Activated T-helper 1 cell treated with anti-CD3 and anti-CD28 coated beads, Interleukin-2, amount 50 U/mL, for 16 hours (primary cell): ENCODE measurements at regions not wholly inside any gene's neighbourhood (a gene's known extent, or its start where the extent isn't known, plus 50 kb on each side); places are given as distances from the start of the nearest gene placed in this dataset.

Experiments
- DNase-seq, 2 donors: peaks; one replicate each; pipeline ENCODE4 v3.0.0-alpha.2; 2020; ENCODE audit warnings: low read depth in 1 of 2, low spot score in 1 of 2

- no peak for DNase-seq
Measured at GRCh38 chr10:43863859-43864591, 215.3 kb upstream of the ZNF32 start.

DNA sequence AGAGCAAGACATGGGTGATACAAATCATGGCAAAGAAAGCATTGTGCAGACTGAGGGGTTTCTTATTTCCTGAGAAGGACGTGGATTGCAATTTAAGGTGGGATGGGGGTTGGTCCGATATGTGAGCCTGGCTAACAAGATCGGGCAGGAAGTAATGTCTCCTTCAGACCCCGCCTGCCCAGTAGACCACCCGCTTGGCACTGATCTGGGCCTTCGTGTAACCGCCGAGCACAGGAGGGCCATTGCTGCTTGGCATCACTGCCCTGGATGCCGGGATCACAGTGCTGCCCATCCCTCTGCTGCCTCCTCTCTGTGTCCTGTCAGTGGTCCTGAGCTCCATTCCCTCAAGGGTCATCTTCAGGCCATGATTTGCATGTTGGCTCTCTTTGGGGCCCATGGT, 214.6 kb upstream of the ZNF32 start:
- DNase-seq = no peak

DNA sequence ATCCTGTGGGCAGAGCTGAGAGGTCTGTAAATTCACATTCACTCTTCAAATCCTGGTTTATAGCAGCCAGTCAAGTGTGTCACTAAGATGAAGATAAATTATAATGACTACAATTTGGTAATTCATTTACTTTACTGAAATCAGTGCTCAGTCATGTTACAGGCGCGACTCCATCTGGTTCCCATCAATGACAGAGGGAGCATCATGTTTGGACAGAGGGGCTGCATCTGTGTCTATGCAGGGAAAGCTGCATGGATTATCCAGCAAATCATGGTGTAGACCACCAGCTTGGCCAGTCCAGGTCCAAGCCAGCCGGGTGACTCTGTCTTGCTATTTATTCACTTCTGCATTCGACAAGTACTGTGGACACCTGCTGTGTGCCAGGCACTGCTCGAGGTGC, 214.1 kb upstream of the ZNF32 start:
- DNase-seq = no peak

DNA sequence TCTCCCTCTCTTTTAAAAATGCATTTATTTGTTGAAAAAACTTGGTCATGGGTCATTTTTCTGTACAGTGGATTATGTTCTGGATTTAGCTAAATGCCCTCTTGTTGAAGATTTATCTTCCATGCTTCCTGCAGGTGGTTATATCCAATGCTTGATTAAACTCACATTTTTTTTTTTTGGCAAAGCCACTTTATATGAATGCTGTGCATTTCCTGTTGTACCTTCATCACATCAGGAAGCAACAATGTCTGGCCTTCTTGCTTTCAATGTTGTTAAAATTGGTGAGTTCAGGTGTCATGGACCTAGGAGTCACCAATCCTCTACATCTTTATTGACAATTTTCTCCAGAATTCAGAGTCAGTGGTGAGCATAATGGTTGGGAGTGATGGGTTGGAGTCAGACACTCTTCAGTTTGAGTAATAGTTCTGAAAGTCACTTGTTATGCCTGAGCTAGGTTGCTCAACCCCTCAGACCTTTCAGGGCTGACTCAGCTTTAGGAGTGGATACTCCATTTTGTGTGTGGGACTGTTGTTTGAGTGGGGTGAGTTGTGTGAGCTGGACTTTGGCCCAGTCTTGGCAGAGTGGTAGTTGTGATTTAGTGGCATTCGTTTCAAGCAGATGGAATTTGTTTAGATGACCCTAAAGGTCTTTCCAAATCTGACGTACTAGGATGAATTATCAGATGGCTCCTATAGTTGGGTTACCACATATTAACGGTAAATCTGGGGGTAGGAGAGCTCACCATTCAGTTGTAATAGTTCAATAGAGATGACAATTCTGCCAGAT, 213.5 kb upstream of the ZNF32 start:
- no peak for DNase-seq

DNA sequence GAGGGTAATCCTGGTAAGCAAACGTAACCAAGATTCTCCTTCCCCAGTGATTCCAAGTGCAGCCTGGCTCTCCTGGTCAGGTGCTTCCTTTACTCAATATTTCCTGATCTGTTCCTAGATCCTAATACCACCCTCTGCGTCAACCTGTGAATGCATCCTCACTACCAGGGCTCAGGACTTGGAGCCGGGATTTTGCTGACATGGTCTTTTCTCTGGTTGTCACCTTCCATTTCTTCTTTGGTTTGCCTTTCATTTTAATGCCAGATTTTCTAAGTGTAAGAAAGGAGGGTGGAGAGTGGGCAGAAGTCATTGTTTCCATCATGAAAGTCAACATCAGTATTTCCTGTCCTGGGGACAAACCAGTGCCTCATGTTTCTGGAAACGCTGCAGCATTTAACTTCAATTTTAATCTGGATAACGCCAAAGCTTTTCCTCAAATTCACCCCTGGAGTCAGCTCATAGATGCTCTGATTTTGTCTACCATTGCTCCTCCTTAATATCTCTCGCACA, 210.4 kb upstream of the ZNF32 start:
- no peak for DNase-seq

DNA sequence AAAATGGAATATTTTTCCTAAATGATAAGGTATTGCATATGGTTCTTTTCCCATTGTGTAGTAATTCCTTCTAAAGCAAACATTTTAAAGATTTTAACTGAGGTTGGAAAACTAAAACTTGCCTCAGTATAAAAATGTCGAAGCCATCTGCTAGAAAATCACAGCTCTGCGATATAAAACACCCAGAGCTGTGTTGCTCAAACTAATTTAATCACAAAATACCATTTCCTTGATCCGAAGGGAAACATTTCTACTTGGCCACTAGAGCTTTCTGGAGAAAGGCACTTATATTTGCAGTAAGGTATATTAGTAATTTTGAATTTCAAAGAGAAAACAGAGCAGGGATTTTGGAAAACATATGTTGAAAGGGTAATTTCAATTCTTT, 209.2 kb upstream of the ZNF32 start:
- DNase-seq = no peak

- no peak for DNase-seq
Measured at GRCh38 chr10:43857206-43857930, 208.7 kb upstream of the ZNF32 start.

- no peak for DNase-seq
Measured at GRCh38 chr10:43856299-43856698, 207.6 kb upstream of the ZNF32 start.

DNA sequence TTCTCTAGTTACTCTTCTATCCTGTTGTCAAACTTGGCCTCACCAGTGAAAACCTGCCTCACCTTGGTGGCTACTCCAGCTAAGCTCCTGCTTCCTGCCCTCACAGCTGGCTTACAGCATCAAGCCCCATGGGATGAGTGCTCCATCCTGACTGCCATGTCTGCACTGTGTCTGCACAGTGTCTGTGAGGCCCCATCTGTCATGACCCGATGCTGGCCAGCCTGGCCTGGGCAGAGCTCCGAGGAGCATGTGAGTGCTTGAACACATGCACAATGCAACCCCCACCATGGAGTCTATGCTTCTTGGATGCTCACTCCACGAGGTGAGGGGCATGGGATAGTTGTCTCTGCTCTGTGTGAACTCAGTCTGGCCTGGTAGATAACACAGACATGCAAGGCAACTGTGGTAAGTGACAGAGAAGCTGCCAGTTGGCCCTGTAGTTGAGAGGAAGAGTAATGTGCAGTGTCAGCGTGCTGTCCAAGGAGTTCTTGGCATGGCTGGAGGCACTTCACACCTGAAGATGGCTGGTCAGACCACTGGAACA, 207.1 kb upstream of the ZNF32 start:
- no peak for DNase-seq

GRCh38 chr10:43854007-43854406, 205.3 kb upstream of the ZNF32 start:
- no peak for DNase-seq

- no peak for DNase-seq
Measured at GRCh38 chr10:43853369-43853768, 204.7 kb upstream of the ZNF32 start.

DNA sequence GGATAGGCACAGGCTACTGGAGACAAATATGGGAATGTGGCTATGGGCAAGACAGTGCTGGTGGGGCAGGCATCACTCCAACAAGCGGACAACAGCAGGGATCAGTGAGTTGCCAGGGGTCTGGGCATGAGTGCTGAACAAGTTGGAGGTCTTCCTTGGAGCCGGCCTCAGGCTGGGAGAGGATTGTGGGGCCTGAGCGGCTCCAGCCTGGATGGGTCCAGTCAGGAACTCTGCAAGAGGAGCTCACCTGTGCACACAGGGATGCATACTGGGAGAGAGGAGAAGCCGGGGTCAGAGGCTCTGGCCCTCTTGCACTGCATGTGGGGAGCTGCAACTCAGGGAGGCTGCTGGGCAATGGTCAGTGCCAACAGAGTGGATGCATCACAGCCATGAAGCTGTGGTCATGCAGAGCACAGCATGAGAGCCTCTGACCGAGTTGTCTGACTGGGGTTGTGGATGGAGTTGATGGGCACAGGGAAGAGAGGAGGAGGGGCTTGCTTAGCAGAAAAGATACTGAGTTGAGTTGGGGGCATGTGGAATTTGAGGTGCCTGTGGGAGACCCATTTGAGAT, 204.0 kb upstream of the ZNF32 start:
- DNase-seq = no peak

DNA sequence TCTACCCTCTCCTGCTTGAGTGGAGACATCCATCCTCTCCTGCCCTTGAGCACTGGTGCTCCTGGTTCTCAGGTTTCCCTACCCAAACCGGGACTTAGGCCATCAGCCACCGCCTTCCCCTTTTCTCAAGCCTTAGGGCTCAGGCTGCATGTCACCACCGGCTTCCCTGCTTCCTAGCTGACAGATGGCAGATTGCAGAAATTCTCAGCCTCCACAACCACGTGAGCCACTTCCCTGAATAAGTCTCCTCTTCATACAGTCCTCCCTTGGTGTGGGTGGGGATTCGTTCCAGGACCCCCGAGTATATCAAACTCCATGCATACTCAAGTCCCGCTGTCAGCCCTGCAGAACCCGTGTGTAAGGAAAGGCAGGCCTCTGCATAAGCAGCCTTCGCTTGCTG, 203.5 kb upstream of the ZNF32 start:
- no peak for DNase-seq

DNA sequence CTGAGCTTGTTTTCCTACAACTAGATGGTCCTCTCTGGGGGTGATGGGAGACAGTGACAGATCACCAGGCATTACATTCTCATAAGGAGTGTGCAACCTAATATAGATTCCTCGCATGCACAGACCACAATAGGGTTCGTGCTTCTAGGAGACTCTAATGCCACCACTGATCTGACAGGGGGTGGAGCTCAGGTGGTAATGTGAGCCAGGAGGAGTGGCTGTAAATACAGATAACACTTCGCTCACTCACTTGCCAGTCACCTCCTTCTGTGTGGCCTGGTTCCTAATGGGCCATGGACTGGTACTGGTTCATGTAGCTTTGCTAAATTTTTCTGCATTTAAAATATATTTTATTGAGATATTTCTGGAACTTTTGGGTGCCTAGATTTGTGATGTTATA, 202.3 kb upstream of the ZNF32 start:
- DNase-seq = no peak

DNA sequence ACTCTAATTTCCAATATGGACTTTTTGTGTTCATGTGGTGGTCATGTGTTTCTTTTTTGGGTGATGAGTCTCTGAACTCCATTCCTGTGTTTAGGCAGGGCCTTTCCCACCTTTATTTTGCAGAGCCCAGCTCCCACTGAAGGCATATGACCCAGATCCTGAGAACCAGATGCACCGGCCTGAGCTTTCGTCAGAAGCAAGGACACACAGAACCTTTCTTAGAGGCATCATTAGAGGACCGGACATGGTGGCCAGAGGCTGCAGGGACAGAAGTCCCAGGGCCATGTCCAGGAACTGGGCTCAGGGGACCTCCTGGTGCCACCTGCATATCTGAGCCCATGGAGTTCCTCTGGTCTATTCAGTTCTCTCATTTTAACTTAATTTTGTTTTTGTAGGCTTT, 200.9 kb upstream of the ZNF32 start:
- DNase-seq = no peak

DNA sequence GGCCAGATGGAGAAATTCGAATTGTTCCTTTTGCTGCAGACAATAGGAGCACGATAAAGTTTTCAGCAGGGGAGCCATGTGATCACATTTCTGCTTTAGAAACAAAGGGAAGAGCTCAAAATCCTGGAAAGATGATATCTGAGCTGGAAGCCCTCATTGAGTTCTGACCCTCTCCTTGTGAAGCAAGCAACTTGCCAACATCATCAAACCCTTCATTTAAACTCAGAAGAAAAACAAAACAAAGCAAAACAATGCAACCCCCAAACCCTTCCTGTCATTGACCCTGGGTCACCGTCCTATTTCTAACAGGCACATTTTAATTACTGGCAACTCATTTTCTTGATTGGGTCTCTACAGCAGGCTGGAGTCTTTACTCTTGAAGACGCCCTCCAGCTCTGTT, 198.3 kb upstream of the ZNF32 start:
- DNase-seq = no peak

DNA sequence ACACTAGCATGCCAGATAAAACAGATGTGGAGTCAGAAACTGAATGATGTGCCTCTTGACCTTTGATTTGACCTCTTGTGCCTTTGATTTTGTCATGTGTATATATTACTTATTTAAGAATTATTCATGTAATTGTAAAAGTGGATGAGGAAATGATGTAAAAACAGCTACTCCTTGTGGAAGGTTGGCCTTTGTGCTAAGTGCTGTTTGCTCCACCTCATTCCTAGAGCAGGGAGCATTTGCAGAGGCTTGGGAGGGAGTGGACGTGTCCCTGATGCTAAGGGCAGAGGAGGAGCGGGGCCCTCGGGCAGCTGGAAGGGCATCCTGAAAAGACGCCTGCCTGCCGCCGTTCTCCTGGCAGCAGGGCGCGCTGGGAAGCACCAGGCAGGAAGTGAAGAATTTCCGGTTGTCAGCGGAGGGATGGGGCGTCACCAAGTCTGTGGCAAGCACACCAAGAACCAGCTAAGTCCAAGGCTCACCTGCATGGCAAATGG, 197.6 kb upstream of the ZNF32 start:
- DNase-seq = no peak

- DNase-seq = no peak
Measured at GRCh38 chr10:43845121-43845520, 196.4 kb upstream of the ZNF32 start.

DNA sequence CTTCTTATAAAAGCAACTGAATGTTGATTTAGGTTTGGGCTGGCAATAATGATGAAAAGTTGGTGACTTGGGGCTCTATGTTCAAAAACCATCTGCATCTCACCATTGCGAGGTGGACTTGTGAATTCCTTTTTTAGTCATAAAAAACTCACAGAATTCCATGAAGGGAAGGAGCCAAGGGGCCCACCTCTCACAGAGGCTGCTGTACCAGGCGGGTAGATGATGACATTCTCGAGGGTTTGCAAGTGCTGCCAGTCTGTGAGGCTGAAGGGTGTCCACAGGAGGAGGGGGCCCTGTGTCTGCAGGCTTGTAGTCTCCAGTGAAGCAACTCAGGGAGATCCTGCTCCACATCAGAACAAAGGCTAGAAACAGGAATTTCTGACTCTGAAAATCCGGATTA, 195.5 kb upstream of the ZNF32 start:
- no peak for DNase-seq

DNA sequence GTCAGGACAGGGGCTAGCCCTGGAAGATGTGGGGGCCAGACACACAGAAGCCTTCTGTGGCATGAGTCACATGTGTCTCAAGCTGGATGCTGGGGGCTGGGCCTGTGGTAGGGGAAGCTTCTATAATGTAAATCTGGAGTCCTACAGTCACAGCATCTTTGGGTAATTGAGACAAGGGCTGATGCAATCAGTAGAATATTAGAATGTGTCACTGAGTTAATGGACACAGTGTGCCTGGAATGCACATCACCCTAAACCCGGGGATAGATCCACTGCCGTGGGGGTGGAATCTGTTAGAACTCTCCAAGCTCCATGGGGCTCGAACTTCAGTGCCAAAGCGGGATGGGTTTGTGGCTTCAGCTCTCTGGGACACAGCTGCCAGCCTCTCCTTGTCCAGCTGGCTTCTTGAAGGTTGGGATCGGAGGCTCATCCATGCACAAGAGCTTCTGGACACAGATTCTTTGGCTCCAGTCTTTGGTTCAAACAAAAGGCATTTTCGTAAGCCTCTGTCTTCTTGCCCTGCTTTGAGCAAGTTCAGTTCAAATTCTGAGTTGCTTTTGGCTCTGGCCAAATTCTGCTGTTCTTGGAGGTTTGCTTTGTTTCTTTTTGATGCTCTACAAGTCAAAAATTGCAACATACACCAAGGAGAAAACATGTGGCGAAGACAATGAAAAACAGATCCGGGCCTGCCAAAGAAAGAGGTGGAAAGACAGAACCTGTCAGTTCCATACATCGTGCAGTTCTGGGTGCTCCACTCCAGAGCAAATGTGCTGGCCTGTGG, 194.8 kb upstream of the ZNF32 start:
- DNase-seq = no peak
